ENCODE measurements at regions not wholly inside any gene's neighbourhood (a gene's known extent, or its start where the extent isn't known, plus 50 kb on each side); places are given as distances from the start of the nearest gene placed in this dataset.

DNA sequence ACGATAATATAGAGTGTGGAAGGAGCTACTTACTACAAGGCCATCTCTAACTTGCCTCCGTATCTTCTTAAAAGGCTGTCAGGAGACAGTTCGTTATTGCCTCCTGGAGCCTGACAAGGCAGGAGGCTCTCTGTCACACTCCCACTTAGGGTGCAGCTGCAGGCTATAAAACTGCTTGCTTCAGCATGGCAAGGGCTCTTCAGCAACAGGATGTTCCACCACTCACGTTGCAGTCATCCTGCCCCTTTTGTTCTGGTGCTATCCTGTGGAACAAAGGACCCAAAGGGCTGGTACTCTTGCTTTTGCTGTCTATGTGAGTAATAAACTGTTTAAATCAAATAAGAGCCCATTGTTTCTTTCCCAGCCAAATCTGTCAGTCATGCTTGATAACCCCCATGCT is 508.9 kb downstream of the NTRK2 start (continued):
- TF ChIP-seq SCRT1 (tag by site-specific recombination; IDR thresholded peaks at IDR 0.05; ENCODE audit: borderline replicate concordance) (peak; percentile 44; the same call in 1 of the 2 replicates), ZNF175 (tag by site-specific recombination; IDR thresholded peaks at IDR 0.05) (no peak), ZSCAN16 (tag by site-specific recombination; IDR thresholded peaks at IDR 0.05) (no peak), GLIS1 (tag by site-specific recombination; IDR thresholded peaks at IDR 0.05) (peak; percentile 83)

DNA sequence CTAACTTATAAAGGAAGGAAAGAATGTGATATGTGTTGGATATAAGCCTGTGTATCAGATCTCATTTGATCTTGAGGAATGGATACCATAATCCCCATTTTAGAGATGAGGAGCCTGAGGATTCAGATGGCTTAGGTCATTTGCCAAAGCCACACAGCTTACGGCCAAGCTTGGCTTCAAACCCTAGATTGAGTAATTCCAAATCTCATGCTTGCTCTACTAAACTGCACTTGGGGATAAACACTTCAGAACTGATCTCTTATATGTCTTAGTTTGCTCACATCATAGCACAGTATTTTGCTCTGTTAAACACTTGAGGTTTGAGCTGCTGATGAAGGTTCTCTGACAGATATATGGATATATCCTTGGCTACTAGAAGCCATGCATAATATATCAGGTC is 504.4 kb downstream of the NTRK2 start:
- Histone ChIP-seq H3K4me1 (ENCODE audit: control insufficient read depth, insufficient read depth, low read length) (no peaks in the 10 kb centered on the region), H3K27ac (ENCODE audit: extremely low read depth, low read depth, low read length) (no peak overlapping the region), H3K4me3 (ENCODE audit: low read depth, low read length) (no peak overlapping the region), H3K9me3 (ENCODE audit: control insufficient read depth, insufficient read depth, low read depth, low read length) (no peaks in the 10 kb centered on the region), H3K36me3 (ENCODE audit: control insufficient read depth in 2 of 2, insufficient read depth in 1 of 2, low read length in 2 of 2) (no peaks in the 10 kb centered on the region)
- TF ChIP-seq ZFP37 (tag by site-specific recombination; IDR thresholded peaks at IDR 0.05) (no peak), ZNF311 (tag by site-specific recombination; IDR thresholded peaks at IDR 0.05; ENCODE audit: borderline replicate concordance) (no peak), ZBTB48 (tag by site-specific recombination; IDR thresholded peaks at IDR 0.05) (no peak), ZNF416 (tag by site-specific recombination; IDR thresholded peaks at IDR 0.05) (no peak), ZNF837 (tag by site-specific recombination; IDR thresholded peaks at IDR 0.05) (no peak), ZNF239 (tag by site-specific recombination; IDR thresholded peaks at IDR 0.05) (no peak), ZNF169 (tag by site-specific recombination; IDR thresholded peaks at IDR 0.05) (no peak), ZNF623 (tag by site-specific recombination; IDR thresholded peaks at IDR 0.05) (no peak), ZNF660 (tag by site-specific recombination; IDR thresholded peaks at IDR 0.05) (no peak)
- TF ChIP-seq, protein P1, sequence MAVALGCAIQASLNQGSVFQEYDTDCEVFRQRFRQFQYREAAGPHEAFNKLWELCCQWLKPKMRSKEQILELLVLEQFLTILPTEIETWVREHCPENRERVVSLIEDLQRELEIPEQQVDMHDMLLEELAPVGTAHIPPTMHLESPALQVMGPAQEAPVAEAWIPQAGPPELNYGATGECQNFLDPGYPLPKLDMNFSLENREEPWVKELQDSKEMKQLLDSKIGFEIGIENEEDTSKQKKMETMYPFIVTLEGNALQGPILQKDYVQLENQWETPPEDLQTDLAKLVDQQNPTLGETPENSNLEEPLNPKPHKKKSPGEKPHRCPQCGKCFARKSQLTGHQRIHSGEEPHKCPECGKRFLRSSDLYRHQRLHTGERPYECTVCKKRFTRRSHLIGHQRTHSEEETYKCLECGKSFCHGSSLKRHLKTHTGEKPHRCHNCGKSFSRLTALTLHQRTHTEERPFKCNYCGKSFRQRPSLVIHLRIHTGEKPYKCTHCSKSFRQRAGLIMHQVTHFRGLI (tag by site-specific recombination; IDR thresholded peaks at IDR 0.05), result no peak
- TF ChIP-seq, protein P2, sequence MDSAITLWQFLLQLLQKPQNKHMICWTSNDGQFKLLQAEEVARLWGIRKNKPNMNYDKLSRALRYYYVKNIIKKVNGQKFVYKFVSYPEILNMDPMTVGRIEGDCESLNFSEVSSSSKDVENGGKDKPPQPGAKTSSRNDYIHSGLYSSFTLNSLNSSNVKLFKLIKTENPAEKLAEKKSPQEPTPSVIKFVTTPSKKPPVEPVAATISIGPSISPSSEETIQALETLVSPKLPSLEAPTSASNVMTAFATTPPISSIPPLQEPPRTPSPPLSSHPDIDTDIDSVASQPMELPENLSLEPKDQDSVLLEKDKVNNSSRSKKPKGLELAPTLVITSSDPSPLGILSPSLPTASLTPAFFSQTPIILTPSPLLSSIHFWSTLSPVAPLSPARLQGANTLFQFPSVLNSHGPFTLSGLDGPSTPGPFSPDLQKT (IDR thresholded peaks at IDR 0.05; ENCODE audit: borderline replicate concordance, low read depth, low read length), result no peak
- TF ChIP-seq, protein P3, sequence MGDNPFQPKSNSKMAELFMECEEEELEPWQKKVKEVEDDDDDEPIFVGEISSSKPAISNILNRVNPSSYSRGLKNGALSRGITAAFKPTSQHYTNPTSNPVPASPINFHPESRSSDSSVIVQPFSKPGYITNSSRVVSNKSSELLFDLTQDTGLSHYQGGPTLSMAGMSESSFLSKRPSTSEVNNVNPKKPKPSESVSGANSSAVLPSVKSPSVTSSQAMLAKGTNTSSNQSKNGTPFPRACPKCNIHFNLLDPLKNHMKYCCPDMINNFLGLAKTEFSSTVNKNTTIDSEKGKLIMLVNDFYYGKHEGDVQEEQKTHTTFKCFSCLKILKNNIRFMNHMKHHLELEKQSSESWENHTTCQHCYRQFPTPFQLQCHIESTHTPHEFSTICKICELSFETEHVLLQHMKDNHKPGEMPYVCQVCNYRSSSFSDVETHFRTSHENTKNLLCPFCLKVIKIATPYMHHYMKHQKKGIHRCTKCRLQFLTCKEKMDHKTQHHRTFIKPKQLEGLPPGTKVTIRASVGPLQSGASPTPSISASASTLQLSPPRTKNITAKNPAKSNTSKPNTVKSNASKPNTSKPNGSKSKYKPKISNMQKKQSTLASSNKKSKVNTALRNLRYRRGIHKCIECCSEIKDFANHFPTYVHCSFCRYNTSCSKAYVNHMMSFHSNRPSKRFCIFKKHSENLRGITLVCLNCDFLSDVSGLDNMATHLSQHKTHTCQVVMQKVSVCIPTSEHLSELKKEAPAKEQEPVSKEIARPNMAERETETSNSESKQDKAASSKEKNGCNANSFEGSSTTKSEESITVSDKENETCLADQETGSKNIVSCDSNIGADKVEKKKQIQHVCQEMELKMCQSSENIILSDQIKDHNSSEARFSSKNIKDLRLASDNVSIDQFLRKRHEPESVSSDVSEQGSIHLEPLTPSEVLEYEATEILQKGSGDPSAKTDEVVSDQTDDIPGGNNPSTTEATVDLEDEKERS (tag by site-specific recombination; IDR thresholded peaks at IDR 0.05), result no peak
- POLR2A ChIA-PET, result no interaction called here
- CTCF ChIA-PET, result interaction anchor here (0.7 kb wide), 1 partner anchor 227 kb away, joined by 3 read pairs; no protein-coding TSS in a partner anchor

DNA sequence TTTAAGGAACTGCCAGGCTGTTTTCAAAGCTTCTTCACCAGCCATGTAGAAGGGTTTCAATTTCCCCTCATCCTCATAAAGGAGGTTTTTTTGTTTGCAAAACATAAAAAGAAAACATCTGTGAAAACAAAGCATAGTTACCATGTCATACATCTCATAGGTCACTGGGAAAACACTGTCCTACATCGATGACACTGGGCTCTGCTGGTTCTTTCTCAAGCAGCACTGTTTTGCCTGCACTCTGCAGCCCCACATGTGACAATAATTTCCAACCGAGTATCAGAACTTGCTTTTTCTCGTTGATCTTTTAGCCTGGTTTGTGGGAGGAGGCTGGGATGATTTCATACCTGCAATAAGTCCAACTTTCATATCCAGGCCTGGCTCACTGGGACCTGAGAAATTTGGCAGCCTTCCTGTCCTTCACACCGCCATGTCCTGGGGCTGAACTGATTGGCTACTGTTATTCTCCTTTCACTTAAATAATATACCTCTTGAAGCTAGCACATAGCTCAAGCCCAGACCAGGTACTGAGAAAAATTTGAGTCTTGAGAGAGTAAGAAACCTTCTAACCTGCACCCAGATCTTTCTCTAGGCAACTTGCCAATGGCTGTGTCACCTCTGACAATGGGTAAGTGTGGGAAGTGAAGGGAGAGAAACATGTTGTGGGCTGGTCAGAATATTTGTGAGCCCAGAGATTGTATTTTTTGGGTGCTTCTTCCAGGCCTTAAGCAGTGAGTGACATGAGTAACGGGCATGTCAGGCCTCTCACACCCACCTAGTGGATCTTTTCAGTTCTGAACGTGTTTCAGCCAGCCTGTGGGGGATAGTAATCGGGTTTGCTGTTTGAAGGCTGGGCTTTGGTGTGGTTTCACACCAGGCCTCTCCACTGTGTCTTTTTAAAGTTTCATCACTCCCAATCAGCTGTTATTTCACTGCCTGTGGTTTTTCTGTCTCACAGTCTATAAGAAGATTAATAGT is 502.8 kb downstream of the NTRK2 start:
- ChIA-PET CTCF (interaction anchor here (0.7 kb wide), 1 partner anchor 24 kb away, joined by 3 read pairs; no protein-coding TSS in a partner anchor), POLR2A (no interaction called here)
- Histone ChIP-seq H3K4me3 (ENCODE audit: low read depth, low read length) (no peak overlapping the region), H3K4me1 (ENCODE audit: control insufficient read depth, insufficient read depth, low read length) (no peaks in the 10 kb centered on the region), H3K36me3 (ENCODE audit: control insufficient read depth in 2 of 2, insufficient read depth in 1 of 2, low read length in 2 of 2) (no peaks in the 10 kb centered on the region), H3K27ac (ENCODE audit: extremely low read depth, low read depth, low read length) (no peak overlapping the region), H3K9me3 (ENCODE audit: control insufficient read depth, insufficient read depth, low read depth, low read length) (no peaks in the 10 kb centered on the region)
- TF ChIP-seq ZNF626 (tag by site-specific recombination; IDR thresholded peaks at IDR 0.05) (no peak), ZBTB17 (tag by site-specific recombination; IDR thresholded peaks at IDR 0.05) (0 out of 2 replicates have a peak, but pooled peaks have one; percentile 21), ZFHX2 (tag by site-specific recombination; conservative IDR thresholded peaks at IDR 0.05) (peak; percentile 61)
